ENCODE measurements at regions not wholly inside any gene's neighbourhood (a gene's known extent, or its start where the extent isn't known, plus 50 kb on each side); places are given as distances from the start of the nearest gene placed in this dataset.

- no peaks in the 10 kb centered on the region for H3K79me2 ChIP-seq (ENCODE audit: control insufficient read depth, insufficient read depth, low read length)
- no peak overlapping the region for H3K27ac ChIP-seq (ENCODE audit: insufficient read depth, low read depth, low read length)
- no peak for TF ChIP-seq GATA2 (IDR thresholded peaks at IDR 0.05; ENCODE audit: insufficient read depth, insufficient read length, low read depth, low read length)
- TF ChIP-seq, protein P1, sequence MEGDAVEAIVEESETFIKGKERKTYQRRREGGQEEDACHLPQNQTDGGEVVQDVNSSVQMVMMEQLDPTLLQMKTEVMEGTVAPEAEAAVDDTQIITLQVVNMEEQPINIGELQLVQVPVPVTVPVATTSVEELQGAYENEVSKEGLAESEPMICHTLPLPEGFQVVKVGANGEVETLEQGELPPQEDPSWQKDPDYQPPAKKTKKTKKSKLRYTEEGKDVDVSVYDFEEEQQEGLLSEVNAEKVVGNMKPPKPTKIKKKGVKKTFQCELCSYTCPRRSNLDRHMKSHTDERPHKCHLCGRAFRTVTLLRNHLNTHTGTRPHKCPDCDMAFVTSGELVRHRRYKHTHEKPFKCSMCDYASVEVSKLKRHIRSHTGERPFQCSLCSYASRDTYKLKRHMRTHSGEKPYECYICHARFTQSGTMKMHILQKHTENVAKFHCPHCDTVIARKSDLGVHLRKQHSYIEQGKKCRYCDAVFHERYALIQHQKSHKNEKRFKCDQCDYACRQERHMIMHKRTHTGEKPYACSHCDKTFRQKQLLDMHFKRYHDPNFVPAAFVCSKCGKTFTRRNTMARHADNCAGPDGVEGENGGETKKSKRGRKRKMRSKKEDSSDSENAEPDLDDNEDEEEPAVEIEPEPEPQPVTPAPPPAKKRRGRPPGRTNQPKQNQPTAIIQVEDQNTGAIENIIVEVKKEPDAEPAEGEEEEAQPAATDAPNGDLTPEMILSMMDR (IDR thresholded peaks at IDR 0.05; ENCODE audit: extremely low read depth in 1 of 2, insufficient read depth in 1 of 2, low read depth in 1 of 2, low read length in 2 of 2) = no peak
- TF ChIP-seq POLR2AphosphoS5 (IDR thresholded peaks at IDR 0.05; ENCODE audit: insufficient read depth, low read depth, low read length) = no peak
- no peak for TF ChIP-seq JUN (IDR thresholded peaks at IDR 0.05; ENCODE audit: borderline replicate concordance, insufficient read depth, insufficient read length, low read depth)
- no peak for TF ChIP-seq MYC (IDR thresholded peaks at IDR 0.05; ENCODE audit: low read depth, low read length)
- TF ChIP-seq FOS (IDR thresholded peaks at IDR 0.05; ENCODE audit: borderline replicate concordance, insufficient read depth, low read length) = no peak
- TF ChIP-seq, protein P2, sequence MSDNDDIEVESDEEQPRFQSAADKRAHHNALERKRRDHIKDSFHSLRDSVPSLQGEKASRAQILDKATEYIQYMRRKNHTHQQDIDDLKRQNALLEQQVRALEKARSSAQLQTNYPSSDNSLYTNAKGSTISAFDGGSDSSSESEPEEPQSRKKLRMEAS (IDR thresholded peaks at IDR 0.05; ENCODE audit: insufficient read depth, insufficient read length) = no peak
- TF ChIP-seq EZH2 (IDR thresholded peaks at IDR 0.05; ENCODE audit: borderline replicate concordance, low read depth, low read length, severe bottlenecking) = no peak
- no peak for TF ChIP-seq POLR2A (IDR thresholded peaks at IDR 0.05; ENCODE audit: low read depth, low read length)
- H4K20me1 ChIP-seq (replicated peaks; ENCODE audit: control insufficient read depth, extremely low read depth, insufficient read depth, low read length) = no peaks in the 10 kb centered on the region
- POLR2A ChIA-PET = no interaction called here
- H3K36me3 ChIP-seq (ENCODE audit: control insufficient read depth in 2 of 2, extremely low read depth in 1 of 2, insufficient read depth in 2 of 2, low read length in 2 of 2) = no peaks in the 10 kb centered on the region
- no peak overlapping the region for H2AFZ ChIP-seq (ENCODE audit: low read depth, low read length)
- no peak overlapping the region for H3K9ac ChIP-seq (replicated peaks; ENCODE audit: extremely low read depth, insufficient read depth, low read length)
- dilution Hi-C loops (cut with MboI; ENCODE audit: extremely low pct_ligation_motif_present, low sequenced_read_pairs) = no loop called here
- no TSS peak for BruUV-seq (replicated peaks)
- intact Hi-C loops (cut with micrococcal nuclease) = loop anchor here (2.0 kb wide), 3 partner anchors 23 to 137 kb away; no protein-coding TSS in a partner anchor
- no peak for FAIRE-seq
- CTCF ChIA-PET = interaction anchor here (1.3 kb wide), 1 partner anchor 51 kb away, joined by 3 read pairs; no protein-coding TSS in a partner anchor
- no peaks in the 10 kb centered on the region for H3K9me1 ChIP-seq (replicated peaks; ENCODE audit: control insufficient read depth, extremely low read depth, insufficient read depth, low read length)
- no peaks in the 10 kb centered on the region for H3K27me3 ChIP-seq (ENCODE audit: control insufficient read depth in 2 of 2, insufficient read depth in 2 of 2, low read length in 2 of 2)
- no peak for DNase-seq (ENCODE audit: low read depth, low spot score)
- H3K4me2 ChIP-seq (ENCODE audit: insufficient read depth, low read length) = no peak overlapping the region
- H3K4me1 ChIP-seq (ENCODE audit: control insufficient read depth, extremely low read depth, insufficient read depth, low read length) = peaks cover 24% of the 10 kb centered on the region
- no peaks in the 10 kb centered on the region for H3K9me3 ChIP-seq (replicated peaks; ENCODE audit: control insufficient read depth, insufficient read depth, low read length)
- H3K4me3 ChIP-seq (replicated peaks in 1 of 3; ENCODE audit: insufficient read depth in 1 of 3, low read depth in 1 of 3, low read length in 3 of 3) = no peak overlapping the region
Measured at GRCh38 chr10:3401491-3401938, 228.9 kb upstream of the PITRM1 start.
